GM12878 (cell line): ENCODE measurements at regions not wholly inside any gene's neighbourhood (a gene's known extent, or its start where the extent isn't known, plus 50 kb on each side); places are given as distances from the start of the nearest gene placed in this dataset.

Experiments
- ATAC-seq: fragments of 200-7000 bp; cut with Tn5 transposase; 3 replicates; pipeline ENCODE4 v1.9.1; 2020; ENCODE audit warnings: mild to moderate bottlenecking, moderate library complexity
- BruUV-seq: library from RNA; stranded (reverse); fragments of 400-500 nt; replicated peaks from 2 replicates; lab custom pipeline; 2021; lab: Mats Ljungman, UMichigan
- CTCF ChIA-PET: fragments of 300-600 bp; sonication (Branson Sonifier 250); formaldehyde crosslinking; extraction: SDS; loops from one replicate; lab custom pipeline; 2021; ENCODE audit warnings: inconsistent platforms; lab: Yijun Ruan, JAX
- POLR2A ChIA-PET: fragments of 350-600 bp; formaldehyde crosslinking; extraction: SDS; loops from one replicate; lab custom pipeline; 2021; ENCODE audit warnings: inconsistent platforms; lab: Charles Lee
- RAD21 ChIA-PET: fragments of 300-600 bp; sonication (Branson Sonifier 250); formaldehyde crosslinking; loops from one replicate; lab custom pipeline; 2023; ENCODE audit warnings: antibody characterized with exemption; ENCODE audit not compliant: unreplicated experiment; lab: Charles Lee
- SMC1A ChIA-PET: fragments of 300-600 bp; sonication (Branson Sonifier 250); formaldehyde crosslinking; loops from one replicate; lab custom pipeline; 2023; ENCODE audit not compliant: unreplicated experiment, uncharacterized antibody; lab: Charles Lee
- DNase-seq: peaks from one replicate; pipeline ENCODE4 v3.0.0-alpha.2; 2011; ENCODE audit warnings: low read depth, low spot score
- FAIRE-seq: peaks from 3 replicates; lab custom pipeline; 2011; peaks lifted over from hg19 to GRCh38; lab: Jason Lieb, UNC
- H2AFZ ChIP-seq: 2 replicates; pipeline ENCODE4 v1.6.0; 2011; ENCODE audit warnings: low read depth, low read length, control low read depth; ENCODE audit not compliant: control insufficient read depth
- H3K27ac ChIP-seq: 2 replicates; pipeline ENCODE4 v1.5.1; 2011; ENCODE audit warnings: control low read depth; ENCODE audit not compliant: control insufficient read depth, insufficient read depth
- H3K27me3 ChIP-seq, 2 experiments: replicated peaks in 1 of 2; 2 replicates each; pipeline versions ENCODE4 v1.6.0 to v1.6.1; 2011; ENCODE audit warnings: low read length in 1 of 2; ENCODE audit not compliant: control insufficient read depth in 2 of 2, insufficient read depth in 2 of 2
- H3K36me3 ChIP-seq, 2 experiments: 2 replicates each; pipeline ENCODE4 v1.5.1; 2011; ENCODE audit warnings: low read length in 1 of 2; ENCODE audit not compliant: control insufficient read depth in 2 of 2, insufficient read depth in 2 of 2
- H3K4me1 ChIP-seq: 2 replicates; pipeline ENCODE4 v1.6.1; 2011; ENCODE audit warnings: mild to moderate bottlenecking, low read length, moderate library complexity, mixed read lengths; ENCODE audit not compliant: control insufficient read depth, insufficient read depth
- H3K4me2 ChIP-seq: 2 replicates; pipeline ENCODE4 v1.6.0; 2011; ENCODE audit warnings: control low read depth; ENCODE audit not compliant: control insufficient read depth, insufficient read depth
- H3K4me3 ChIP-seq: fragments of 200-600 bp; sonication (generic); 2 replicates; pipeline ENCODE4 v1.5.1; 2016
- H3K79me2 ChIP-seq: 2 replicates; pipeline ENCODE4 v1.6.0; 2011; ENCODE audit warnings: low read length; ENCODE audit not compliant: control insufficient read depth, insufficient read depth
- H3K9ac ChIP-seq: 2 replicates; pipeline ENCODE4 v1.8.0; 2011; ENCODE audit warnings: low read length, control low read depth, mixed read lengths; ENCODE audit not compliant: control insufficient read depth, insufficient read depth
- H3K9me3 ChIP-seq: replicated peaks from 3 replicates; pipeline ENCODE4 v1.5.1; 2011; ENCODE audit warnings: mild to moderate bottlenecking, low read length; ENCODE audit not compliant: control insufficient read depth, insufficient read depth
- H4K20me1 ChIP-seq: 2 replicates; pipeline ENCODE4 v1.6.0; 2011; ENCODE audit not compliant: control insufficient read depth, insufficient read depth
- ETV6 ChIP-seq, 2 experiments: fragments of 450-650 bp in 1 of 2; IDR thresholded peaks in 1 of 2; conservative IDR thresholded peaks in 1 of 2; 2 replicates each; pipeline ENCODE4 v1.6.1; 2014; ENCODE audit warnings: antibody characterized with exemption in 1 of 2, borderline replicate concordance in 1 of 2, low read depth in 1 of 2, mild to moderate bottlenecking in 1 of 2, moderate library complexity in 1 of 2
- HCFC1 ChIP-seq: fragments of 150-350 bp; IDR thresholded peaks from 2 replicates; pipeline ENCODE4 v1.6.1; 2014; ENCODE audit warnings: low read length
- IRF4 ChIP-seq: IDR thresholded peaks from 2 replicates; pipeline ENCODE4 v1.6.1; 2011; ENCODE audit warnings: low read depth, low read length
- KDM1A ChIP-seq: fragments of 200-600 bp; sonication (generic); IDR thresholded peaks from 2 replicates; pipeline ENCODE4 v1.6.1; 2016; ENCODE audit warnings: borderline replicate concordance
- NFXL1 ChIP-seq: fragments of 450-650 bp; IDR thresholded peaks from 2 replicates; pipeline ENCODE4 v1.6.1; 2017; ENCODE audit warnings: antibody characterized with exemption, mild to moderate bottlenecking, borderline replicate concordance
- NFYB ChIP-seq: IDR thresholded peaks from 2 replicates; pipeline ENCODE4 v1.6.1; 2011; ENCODE audit warnings: low read depth, mild to moderate bottlenecking, low read length, improper control_type of control experiment, moderate library complexity; ENCODE audit not compliant: insufficient read depth
- NRF1 ChIP-seq: conservative IDR thresholded peaks from 2 replicates; pipeline ENCODE4 v1.6.1; 2011; ENCODE audit warnings: mild to moderate bottlenecking, low read depth, low read length, improper control_type of control experiment
- PAX8 ChIP-seq: fragments of 450-650 bp; IDR thresholded peaks from 2 replicates; pipeline ENCODE4 v1.6.1; 2017; ENCODE audit warnings: mild to moderate bottlenecking, moderate library complexity
- POU2F2 ChIP-seq: IDR thresholded peaks from 3 replicates; pipeline ENCODE4 v1.6.1; 2011; ENCODE audit warnings: low read depth, mild to moderate bottlenecking, low read length, borderline replicate concordance
- RELA ChIP-seq: fragments of 450-650 bp; IDR thresholded peaks from 2 replicates; pipeline ENCODE4 v1.8.0; 2014; ENCODE audit warnings: borderline replicate concordance; ENCODE audit not compliant: partially characterized antibody
- SMAD5 ChIP-seq: IDR thresholded peaks from 2 replicates; pipeline ENCODE4 v1.6.1; 2016; ENCODE audit warnings: antibody characterized with exemption, low read depth
- YY1 ChIP-seq: IDR thresholded peaks from 2 replicates; pipeline ENCODE4 v1.6.1; 2011; ENCODE audit warnings: low read depth, mild to moderate bottlenecking, low read length
- ZNF384 ChIP-seq: IDR thresholded peaks from 2 replicates; pipeline ENCODE4 v1.6.1; 2012; ENCODE audit warnings: low read depth, mild to moderate bottlenecking, low read length, improper control_type of control experiment, borderline replicate concordance
- WGBS: methylation state at CpG from one replicate; pipeline ENCODE4 v1.1.6; 2016; ENCODE audit warnings: low lambda C conversion rate; ENCODE audit not compliant: insufficient replicate concordance, insufficient coverage; ENCODE audit errors: missing lambda C conversion rate; 5-methylcytosine and 5-hydroxymethylcytosine counted together
- in situ Hi-C: fragments of 300-500 bp; cut with MboI; formaldehyde crosslinking; loops from 9 replicates; pipeline ENCODE4 v1.14.3; 2018; ENCODE audit warnings: mixed read lengths
- intact Hi-C: fragments of 100-400 bp; cut with micrococcal nuclease; formaldehyde crosslinking; loops from one replicate; pipeline ENCODE4 v1.14.2; 2022; ENCODE audit not compliant: unreplicated experiment

GRCh38 chr17:82998637-82999036 is 80.8 kb upstream of the METRNL start:
- intact Hi-C loops, result no loop called here
- ChIA-PET RAD21 (no interaction called here), SMC1A (no interaction called here), POLR2A (no interaction called here), CTCF (no interaction called here)
- TF ChIP-seq NFXL1, result no peak
- TF ChIP-seq ETV6 (conservative IDR thresholded peaks at IDR 0.05 in 1 of 2, IDR thresholded peaks at IDR 0.05 in 1 of 2; ENCODE audit: borderline replicate concordance in 1 of 2, low read depth in 1 of 2), result no peak
- no peak for TF ChIP-seq SMAD5
- no peak for TF ChIP-seq KDM1A
- no peak for TF ChIP-seq PAX8
- no peak for TF ChIP-seq RELA
- TF ChIP-seq NFYB, result no peak
- no peak for TF ChIP-seq ZNF384
- TF ChIP-seq NRF1, result no peak
- TF ChIP-seq HCFC1, result no peak
- no peak for TF ChIP-seq IRF4
- TF ChIP-seq POU2F2, result no peak
- TF ChIP-seq YY1, result no peak
- no peaks in the 10 kb centered on the region for H3K79me2 ChIP-seq
- ATAC-seq (no peak), DNase-seq (no peak), FAIRE-seq (no peak)
- no peaks in the 10 kb centered on the region for H3K4me1 ChIP-seq
- no peaks in the 10 kb centered on the region for H4K20me1 ChIP-seq
- no TSS peak for BruUV-seq
- no peaks in the 10 kb centered on the region for H3K27me3 ChIP-seq
- in situ Hi-C loops, result no loop called here
- H3K9ac ChIP-seq, result no peak overlapping the region
- no peak overlapping the region for H3K4me2 ChIP-seq
- H2AFZ ChIP-seq, result no peak overlapping the region
- no peaks in the 10 kb centered on the region for H3K9me3 ChIP-seq
- H3K27ac ChIP-seq, result no peak overlapping the region
- no peak overlapping the region for H3K4me3 ChIP-seq
- WGBS, result 69% methylated on average over 3 of the region's 3 CpGs
- no peaks in the 10 kb centered on the region for H3K36me3 ChIP-seq
